ENCODE measurements at regions not wholly inside any gene's neighbourhood (a gene's known extent, or its start where the extent isn't known, plus 50 kb on each side); places are given as distances from the start of the nearest gene placed in this dataset.
"Not testable (repeated sequence)": the region's sequence is repeated elsewhere in the genome, so short reads cannot be mapped to it uniquely, and the experiment has no call there.

DNA sequence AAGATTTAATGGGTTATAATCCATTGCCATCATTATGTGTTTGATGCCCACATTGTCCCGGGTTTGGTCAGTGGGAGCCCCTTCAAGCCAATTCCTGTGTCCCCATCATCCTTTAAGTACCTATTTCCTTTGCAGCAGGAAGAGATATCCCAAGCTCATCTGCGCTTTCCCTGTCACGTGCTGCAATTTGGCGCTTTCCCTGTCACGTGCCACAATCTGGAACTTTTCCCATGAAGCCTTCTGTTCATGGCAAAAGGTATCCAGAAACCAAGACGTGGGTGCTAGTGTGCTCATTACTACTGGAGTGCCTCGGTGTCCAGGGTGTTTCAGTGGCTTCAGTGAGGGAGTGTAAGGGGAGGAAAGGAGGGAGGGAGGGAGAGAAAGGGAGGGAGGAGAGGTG lies 168.5 kb downstream of the NPIPB11 start:
- no peak overlapping the region for H3K27ac ChIP-seq
- H3K36me3 ChIP-seq, result no peaks in the 10 kb centered on the region
- no peaks in the 10 kb centered on the region for H3K27me3 ChIP-seq
- H3K4me1 ChIP-seq, result no peaks in the 10 kb centered on the region
- TF ChIP-seq POLR2A (IDR thresholded peaks at IDR 0.05), result no peak
- TF ChIP-seq, protein P1, sequence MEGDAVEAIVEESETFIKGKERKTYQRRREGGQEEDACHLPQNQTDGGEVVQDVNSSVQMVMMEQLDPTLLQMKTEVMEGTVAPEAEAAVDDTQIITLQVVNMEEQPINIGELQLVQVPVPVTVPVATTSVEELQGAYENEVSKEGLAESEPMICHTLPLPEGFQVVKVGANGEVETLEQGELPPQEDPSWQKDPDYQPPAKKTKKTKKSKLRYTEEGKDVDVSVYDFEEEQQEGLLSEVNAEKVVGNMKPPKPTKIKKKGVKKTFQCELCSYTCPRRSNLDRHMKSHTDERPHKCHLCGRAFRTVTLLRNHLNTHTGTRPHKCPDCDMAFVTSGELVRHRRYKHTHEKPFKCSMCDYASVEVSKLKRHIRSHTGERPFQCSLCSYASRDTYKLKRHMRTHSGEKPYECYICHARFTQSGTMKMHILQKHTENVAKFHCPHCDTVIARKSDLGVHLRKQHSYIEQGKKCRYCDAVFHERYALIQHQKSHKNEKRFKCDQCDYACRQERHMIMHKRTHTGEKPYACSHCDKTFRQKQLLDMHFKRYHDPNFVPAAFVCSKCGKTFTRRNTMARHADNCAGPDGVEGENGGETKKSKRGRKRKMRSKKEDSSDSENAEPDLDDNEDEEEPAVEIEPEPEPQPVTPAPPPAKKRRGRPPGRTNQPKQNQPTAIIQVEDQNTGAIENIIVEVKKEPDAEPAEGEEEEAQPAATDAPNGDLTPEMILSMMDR (IDR thresholded peaks at IDR 0.05), result no peak
- H3K9me3 ChIP-seq, result no peaks in the 10 kb centered on the region
- intact Hi-C loops (cut with DNase I; ENCODE audit: low total_unique reads), result no loop called here
- DNase-seq, result no peak
- H3K4me3 ChIP-seq, result no peak overlapping the region

DNA sequence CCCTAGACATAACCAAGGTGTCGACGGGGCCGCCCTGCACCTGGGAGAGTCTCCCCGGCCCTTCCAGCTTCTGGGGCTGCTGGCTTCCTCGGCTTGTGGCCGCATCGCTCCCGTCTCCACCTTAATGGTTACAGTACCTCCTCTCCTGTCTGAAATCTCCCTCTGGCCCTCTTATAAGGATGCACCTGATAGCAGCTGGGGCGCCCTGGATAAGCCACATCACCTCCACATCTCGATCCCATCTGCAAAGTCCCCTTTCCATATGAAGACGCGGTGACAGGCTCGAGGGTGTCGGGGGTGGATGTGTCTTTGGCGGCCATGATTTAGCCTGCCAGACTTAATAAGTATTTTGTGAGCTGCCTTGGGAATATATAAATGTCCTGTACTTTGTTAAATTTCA lies 169.0 kb downstream of the NPIPB11 start:
- intact Hi-C loops (cut with DNase I; ENCODE audit: low total_unique reads); H3K4me3 ChIP-seq: not testable (repeated sequence)

GRCh38 chr16:29237023-29237422 lies 169.5 kb downstream of the NPIPB11 start:
- H3K4me3 ChIP-seq; H3K36me3 ChIP-seq; DNase-seq; H3K9me3 ChIP-seq; H3K27ac ChIP-seq; H3K27me3 ChIP-seq; intact Hi-C loops (cut with DNase I; ENCODE audit: low total_unique reads); H3K4me1 ChIP-seq: not testable (repeated sequence)

More for the DNA sequence above, 169.0 kb downstream of the NPIPB11 start:
- H3K27ac ChIP-seq, H3K36me3 ChIP-seq, H3K4me1 ChIP-seq, H3K27me3 ChIP-seq, H3K9me3 ChIP-seq, DNase-seq: not testable (repeated sequence)

DNA sequence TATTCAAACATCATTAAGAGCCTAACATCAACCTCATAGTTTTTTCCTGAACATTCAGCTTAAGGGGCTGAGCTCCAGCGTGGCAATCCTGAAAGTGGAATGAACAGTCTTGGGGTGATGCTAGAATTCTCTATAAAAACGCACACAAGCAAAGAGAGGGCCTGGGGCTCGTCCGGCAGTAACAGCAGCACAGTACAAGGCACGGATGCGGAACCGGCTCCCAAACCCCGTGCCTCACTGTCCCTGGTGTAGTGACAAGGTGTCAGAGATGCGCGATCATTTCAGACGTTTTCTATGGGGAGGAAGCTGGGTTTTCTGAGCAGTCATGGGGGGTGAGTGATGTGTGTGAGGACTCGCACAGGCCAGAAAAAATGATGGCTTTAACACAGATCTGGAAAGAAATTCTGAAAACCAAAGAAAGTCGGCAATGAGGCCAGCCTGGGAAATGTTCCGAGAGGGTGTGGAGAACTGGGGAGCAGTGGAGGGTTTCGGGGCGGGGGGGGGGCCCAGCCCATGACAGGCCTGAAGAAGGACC lies 170.6 kb downstream of the NPIPB11 start:
- DNase-seq; H3K36me3 ChIP-seq; H3K9me3 ChIP-seq; H3K4me3 ChIP-seq; H3K27me3 ChIP-seq; H3K27ac ChIP-seq; intact Hi-C loops (cut with DNase I; ENCODE audit: low total_unique reads); H3K4me1 ChIP-seq: not testable (repeated sequence)

GRCh38 chr16:29234536-29235275 lies 171.8 kb downstream of the NPIPB11 start:
- intact Hi-C loops (cut with DNase I; ENCODE audit: low total_unique reads); H3K4me3 ChIP-seq; DNase-seq; H3K9me3 ChIP-seq; H3K27ac ChIP-seq; H3K27me3 ChIP-seq; H3K36me3 ChIP-seq; H3K4me1 ChIP-seq: not testable (repeated sequence)

- intact Hi-C loops (cut with DNase I; ENCODE audit: low total_unique reads); H3K9me3 ChIP-seq; H3K4me3 ChIP-seq; H3K36me3 ChIP-seq; H3K4me1 ChIP-seq; H3K27me3 ChIP-seq; DNase-seq; H3K27ac ChIP-seq: not testable (repeated sequence)
Measured at GRCh38 chr16:29233705-29234404, 172.7 kb downstream of the NPIPB11 start.

DNA sequence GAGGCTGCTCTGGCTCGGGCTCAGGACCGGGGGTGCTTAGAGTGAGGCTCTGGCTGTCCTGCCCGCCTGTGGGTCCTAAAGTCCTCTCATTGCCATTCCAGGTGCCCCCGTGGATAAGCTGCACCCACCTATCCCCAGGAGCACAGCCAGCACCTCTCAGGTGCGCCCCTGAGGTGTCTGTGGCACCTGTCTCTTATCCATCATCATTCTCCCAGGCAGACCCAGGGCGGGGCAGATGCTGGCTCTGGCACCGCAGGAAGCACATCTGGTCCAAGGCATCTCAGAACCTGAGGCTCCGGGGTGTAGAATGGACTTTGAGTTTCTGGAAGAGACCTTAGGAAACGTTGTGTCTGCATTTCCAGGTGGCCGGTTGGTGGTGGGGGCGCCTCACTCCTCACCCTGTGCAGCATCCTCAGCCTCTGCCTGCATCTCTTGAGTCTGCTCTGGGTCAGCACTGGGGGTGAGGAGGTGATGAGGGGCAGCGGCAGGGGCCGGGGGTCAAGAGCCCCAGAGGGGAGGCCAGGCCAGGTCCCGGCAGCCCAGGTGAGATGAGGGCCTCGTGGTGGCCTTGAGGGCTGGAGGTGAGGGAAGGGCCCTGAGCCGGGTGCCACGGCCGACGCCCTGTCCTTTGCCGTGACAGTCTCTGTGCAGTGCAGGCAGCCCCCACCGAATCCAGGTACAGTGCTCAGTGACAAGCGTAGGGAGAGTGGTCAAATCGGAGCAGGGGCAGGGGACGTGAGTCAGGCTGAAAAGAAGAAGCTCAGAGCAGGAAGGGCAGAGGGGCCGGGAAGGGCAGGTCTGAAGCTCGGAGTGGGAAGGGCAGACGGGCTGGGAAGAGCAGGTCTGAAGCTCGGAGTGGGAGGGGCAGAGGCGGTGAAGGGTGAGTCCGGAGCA lies 173.5 kb downstream of the NPIPB11 start:
- TF ChIP-seq POLR2A (IDR thresholded peaks at IDR 0.05), result no peak
- TF ChIP-seq, protein P1 (IDR thresholded peaks at IDR 0.05), result no peak
- no peak for DNase-seq
- Histone ChIP-seq H3K4me1 (no peaks in the 10 kb centered on the region), H3K27me3 (no peaks in the 10 kb centered on the region), H3K27ac (no peak overlapping the region), H3K9me3 (no peaks in the 10 kb centered on the region), H3K36me3 (no peaks in the 10 kb centered on the region), H3K4me3 (no peak overlapping the region)
- intact Hi-C loops (cut with DNase I; ENCODE audit: low total_unique reads), result no loop called here

DNA sequence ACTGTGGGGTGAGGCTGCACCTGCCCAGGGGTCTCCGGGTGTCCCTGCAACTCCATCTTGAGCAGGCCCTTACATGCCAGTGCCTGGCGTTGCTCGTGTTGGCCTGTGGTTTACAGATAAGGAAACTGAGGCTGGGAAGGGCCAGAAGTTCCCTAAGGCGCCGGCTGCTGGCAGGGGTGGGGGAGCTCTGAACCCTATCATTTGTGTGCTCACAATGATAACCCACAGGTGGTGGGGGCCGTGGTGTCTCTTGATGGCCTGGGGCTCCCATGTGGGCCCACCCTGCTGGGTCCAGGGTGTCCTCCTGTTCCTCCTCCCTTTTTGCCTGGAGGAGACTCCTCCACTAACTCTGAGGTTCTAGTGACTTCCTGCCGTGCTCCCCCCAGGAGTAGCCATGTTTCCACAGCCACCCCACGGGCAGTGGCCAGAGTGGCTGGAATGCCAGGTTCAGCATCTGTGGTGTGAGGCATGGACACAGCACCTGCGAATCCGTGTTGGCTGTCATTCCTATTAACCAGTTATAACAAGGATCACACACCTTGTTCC lies 174.3 kb downstream of the NPIPB11 start:
- DNase-seq; H3K27me3 ChIP-seq; H3K4me3 ChIP-seq; H3K27ac ChIP-seq; H3K36me3 ChIP-seq; intact Hi-C loops (cut with DNase I; ENCODE audit: low total_unique reads); H3K4me1 ChIP-seq; H3K9me3 ChIP-seq: not testable (repeated sequence)

All from uterus (tissue), 3 donors.